GM21515 (cell line): ENCODE measurements at regions not wholly inside any gene's neighbourhood (a gene's known extent, or its start where the extent isn't known, plus 50 kb on each side); places are given as distances from the start of the nearest gene placed in this dataset.
"Not testable (repeated sequence)": the region's sequence is repeated elsewhere in the genome, so short reads cannot be mapped to it uniquely, and the experiment has no call there.

ENCODE experiments used
- ATAC-seq: cut with Tn5 transposase; IDR thresholded peaks from one replicate; pipeline ENCODE4 v1.9.1; 2021; ENCODE audit not compliant: unreplicated experiment

GRCh38 chr3:117848606-117849005 is 1139.0 kb downstream of the TUSC7 start:
- ATAC-seq: no peak

GRCh38 chr3:117853923-117854668 is 1144.5 kb downstream of the TUSC7 start:
- no peak for ATAC-seq

DNA sequence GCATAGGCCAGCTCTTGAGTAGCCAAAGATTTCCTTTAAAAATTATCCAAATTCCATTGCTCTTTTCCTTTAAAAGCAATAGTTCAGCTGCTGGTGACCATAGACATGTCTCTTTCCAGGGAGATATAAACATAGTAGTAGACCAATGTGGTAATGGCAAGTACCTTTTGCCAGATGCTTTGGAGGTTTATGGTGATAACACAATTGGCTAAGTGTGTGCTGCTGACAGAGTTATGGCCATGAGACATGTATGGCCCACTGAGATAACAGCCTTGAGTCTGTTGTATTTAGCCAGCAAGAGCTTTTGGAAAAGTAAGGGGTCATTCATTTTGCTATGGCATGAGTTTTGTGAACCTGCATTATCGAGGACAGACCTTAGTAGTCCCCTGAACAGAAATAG is 1146.8 kb downstream of the TUSC7 start:
- ATAC-seq: no peak

DNA sequence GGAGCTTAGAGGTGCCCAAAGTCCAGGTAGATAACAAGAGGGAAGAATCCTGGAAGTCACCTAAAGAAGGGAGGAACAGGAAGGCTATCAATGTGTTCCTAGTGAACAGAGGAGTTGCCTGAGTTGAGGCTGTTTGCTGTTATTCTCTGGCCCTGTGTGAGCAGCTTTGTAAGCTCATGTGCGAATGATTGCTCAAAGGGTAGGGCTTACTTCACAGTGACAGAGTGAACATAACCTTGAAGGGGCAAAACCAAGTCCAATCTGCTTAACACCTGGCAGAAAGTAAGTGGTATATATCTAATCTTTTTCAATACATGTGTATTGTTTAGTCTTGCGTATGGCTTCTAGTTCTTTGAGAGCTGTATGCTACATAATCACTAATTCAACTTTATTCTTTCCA is 1153.6 kb downstream of the TUSC7 start:
- ATAC-seq: no peak

DNA sequence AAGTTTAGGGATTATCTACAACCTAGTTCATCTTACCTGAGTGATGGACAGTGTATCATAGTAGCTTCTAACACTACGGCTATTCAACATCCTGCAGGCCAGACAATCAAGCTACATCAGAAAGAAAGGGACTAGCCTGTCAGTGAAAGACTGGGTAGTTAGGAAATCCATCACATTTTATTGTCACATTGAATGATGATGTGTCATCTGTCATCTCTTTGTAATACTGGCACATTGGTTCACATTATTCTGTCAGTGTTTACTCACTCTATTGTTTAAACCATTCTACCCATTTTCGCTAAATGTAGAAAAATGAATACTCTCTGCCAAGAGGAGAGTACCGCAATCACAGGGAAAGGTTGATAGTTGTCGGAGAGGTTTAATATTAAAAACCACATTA is 1155.8 kb downstream of the TUSC7 start:
- ATAC-seq: no peak

DNA sequence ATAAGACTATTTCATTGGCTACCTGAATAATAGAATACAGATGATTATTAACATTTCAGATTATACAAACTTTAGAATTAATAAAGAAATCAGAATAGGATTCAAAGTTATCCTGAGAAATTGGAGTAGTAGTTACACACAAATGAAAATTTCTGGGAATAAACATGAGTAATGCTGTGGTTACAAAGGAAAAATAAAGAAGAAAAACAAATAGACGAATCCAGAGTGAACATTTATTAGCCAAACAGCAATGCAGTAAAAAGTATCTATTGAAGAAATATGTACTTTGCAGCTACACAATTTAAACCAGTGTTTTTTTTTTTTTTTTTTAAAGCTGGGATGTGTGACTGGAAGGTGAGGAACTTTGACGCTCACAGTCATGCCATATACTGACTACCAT is 1159.2 kb downstream of the TUSC7 start:
- ATAC-seq: no peak

GRCh38 chr3:117871934-117872333 is 1162.4 kb downstream of the TUSC7 start:
- ATAC-seq: no peak

DNA sequence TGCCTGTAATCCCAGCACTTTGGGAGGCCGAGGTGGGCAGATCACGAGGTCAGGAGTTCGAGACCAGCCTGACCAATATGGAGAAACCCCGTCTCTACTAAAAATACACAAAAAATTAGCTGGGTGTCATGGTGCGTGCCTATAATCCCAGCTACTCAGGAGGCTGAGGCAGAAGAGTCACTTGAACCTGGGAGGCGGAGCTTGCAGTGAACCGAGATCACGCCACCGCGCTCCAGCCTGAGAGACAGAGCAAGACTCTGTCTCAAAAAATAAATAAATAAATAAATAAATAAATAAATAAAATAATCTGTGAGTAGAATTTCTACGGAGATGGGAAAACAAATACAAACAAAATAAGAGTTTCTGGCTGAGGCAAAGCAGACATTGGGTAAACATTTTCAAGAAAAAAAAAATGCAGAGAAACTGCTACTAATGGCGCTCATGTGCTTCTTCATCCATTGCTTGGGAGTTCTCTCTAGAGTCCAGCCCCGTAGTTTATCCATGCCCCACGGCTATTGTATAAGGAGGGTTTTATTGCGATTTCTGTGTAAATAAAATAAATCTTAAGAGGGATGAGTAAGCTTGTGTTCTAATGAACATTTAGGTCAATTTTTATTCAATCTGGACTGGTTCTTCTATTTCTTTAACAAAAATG is 1161.9 kb downstream of the IGSF11 start:
- not testable (repeated sequence) for ATAC-seq

- ATAC-seq: no peak
Measured at GRCh38 chr3:117873249-117873600, 1161.4 kb downstream of the IGSF11 start.

DNA sequence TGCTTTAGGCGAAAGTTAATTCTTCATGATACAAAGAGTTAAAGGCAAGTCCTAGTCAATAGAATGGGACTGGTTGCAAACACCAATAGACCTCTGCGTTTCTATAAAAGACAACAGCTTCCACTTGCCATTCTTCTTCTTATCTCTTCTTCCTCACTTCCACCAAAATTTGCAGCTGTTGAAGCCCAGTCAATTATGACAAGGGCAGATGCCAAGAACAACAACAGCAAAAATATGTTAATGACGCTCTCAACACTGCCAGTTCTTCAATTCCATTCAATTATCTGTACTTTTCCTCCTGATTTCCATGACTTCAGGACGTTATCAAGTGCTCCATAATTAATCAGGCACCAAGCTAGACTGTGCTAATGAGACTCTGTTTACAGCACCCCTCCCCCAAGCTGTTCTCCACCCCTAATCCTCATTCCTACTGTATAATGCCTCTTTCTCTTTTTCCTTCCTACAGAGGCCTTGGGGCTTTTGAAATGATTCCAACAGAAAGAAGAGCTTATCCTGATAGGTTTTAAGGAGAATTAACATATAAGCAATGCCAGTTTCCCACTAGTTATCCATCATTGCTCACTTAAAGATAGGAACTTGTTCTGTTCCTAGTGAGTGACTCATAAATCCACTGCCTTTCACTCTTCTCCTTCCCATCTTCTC is 1160.5 kb downstream of the IGSF11 start:
- no peak for ATAC-seq

- ATAC-seq: no peak
Measured at GRCh38 chr3:117874904-117875874, 1159.5 kb downstream of the IGSF11 start.

DNA sequence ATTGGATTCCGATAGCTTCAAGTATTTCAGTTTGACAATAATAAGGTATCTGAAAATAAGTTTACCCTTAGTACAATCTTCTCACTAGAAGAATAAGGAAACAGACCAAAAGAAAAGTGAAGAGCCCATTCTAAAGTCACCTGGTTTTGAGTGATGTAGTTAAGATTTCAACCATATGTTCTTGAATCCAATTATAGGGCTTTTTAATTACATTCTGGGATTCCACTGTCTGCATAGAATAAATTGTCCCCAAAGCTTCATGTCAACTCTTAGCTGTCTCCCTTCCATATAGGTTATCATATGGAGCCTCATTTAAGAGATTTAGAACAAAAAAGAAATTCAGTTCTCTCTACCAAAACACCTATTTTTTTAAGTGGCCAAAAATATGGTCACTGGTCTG is 1158.8 kb downstream of the IGSF11 start:
- no peak for ATAC-seq

DNA sequence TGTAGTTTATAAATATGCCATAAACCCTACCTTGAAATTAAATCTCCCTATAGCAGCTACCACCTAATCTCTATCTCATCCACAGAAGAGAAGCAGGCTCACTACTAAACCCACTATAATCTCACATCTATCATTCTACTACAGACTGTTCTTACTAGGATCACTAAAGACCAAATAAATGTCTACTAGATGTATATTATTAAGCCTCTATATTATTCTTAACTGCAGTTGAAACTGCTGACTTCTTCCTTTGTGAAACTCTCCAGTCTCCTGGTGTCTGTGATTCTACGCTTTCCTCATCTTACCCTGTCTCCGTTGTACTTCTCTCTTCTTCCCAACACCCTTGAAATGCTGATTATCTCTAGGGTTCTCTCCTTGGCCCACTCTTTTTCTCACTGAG is 1154.0 kb downstream of the IGSF11 start:
- no peak for ATAC-seq

GRCh38 chr3:117881210-117881609 is 1153.4 kb downstream of the IGSF11 start:
- ATAC-seq: no peak

- ATAC-seq: no peak
Measured at GRCh38 chr3:117885011-117885441, 1149.6 kb downstream of the IGSF11 start.

DNA sequence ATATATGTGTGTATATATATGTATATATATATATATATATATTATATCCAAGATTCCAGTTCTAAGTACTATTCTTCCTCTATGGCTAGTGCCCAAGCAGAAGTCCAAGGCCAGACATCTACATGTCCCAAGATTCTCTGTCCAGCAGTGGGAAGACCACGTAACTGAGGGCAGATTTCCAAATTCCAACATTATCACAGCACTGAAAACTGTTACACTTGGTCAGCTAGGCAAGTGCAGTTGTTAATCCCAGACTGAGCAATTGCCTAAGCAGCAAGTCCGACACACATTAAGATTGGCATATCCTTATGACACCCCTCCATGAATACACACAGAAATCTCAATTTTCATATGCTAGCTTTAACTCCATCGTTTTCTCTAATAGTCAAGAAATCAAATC is 1148.5 kb downstream of the IGSF11 start:
- ATAC-seq: no peak

DNA sequence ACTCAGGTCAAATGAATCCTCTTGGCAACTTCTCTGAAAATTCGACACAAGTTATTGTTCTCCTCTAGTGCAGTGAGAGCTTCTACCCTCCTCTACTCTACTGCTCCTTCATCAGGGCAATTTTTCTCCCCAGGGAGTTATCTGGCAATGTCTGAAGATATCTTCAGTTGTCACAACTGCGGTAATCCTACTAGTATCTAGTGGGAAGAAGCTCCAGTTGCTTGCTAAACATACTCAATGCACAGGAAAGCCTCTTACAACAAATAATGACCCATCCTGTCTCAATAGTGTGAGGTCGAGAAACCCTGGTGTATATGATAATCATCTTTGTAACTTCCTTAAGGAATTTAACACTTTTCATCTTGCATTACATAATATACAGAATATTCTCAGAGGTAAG is 1147.6 kb downstream of the IGSF11 start:
- ATAC-seq: no peak

- ATAC-seq: no peak
Measured at GRCh38 chr3:117887901-117888300, 1146.7 kb downstream of the IGSF11 start.

GRCh38 chr3:117892431-117892841 is 1142.2 kb downstream of the IGSF11 start:
- no peak for ATAC-seq

DNA sequence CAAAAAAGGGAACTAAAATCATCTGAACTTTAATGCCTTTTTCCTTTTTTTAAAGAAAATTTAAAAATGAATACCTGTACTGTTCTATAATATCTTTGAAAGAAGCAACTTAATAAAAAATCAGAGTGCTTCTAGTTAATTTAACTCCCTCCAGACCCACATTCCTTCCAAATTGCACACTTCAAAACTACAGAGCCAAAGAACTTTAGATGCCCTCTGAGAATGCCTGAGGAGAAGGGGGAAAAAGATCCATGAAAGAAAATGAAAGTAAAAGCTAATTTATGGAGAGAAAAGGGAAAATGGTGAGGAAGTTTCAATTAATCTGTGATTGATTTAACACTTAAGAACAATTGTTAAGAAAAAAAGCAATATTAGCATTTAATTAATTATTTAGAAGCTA is 1141.6 kb downstream of the IGSF11 start:
- no peak for ATAC-seq

- no peak for ATAC-seq
Measured at GRCh38 chr3:117893638-117894037, 1141.0 kb downstream of the IGSF11 start.
